ENCODE measurements at regions not wholly inside any gene's neighbourhood (a gene's known extent, or its start where the extent isn't known, plus 50 kb on each side); places are given as distances from the start of the nearest gene placed in this dataset.

DNA sequence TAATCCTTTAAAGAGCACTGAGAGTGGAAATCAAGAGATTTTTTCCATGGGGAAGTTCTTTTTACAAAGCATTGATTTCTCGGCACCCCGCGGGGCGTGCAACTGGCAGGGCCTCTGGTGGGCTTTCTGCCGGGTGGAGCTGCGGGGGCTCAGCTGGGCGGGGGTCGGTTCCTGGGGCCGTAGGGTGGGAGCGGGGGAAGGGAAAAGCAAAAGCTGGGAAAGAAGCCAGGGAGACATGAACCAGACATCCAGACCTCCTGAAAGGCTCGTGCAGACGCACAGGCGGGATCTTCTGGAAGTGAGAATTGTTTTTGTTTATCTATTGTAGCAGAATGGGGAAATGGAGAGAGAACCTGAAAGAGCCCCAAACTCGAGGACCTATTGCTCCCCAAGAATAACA is 235.2 kb downstream of the FAM72C start:
- TF ChIP-seq POLR2AphosphoS5 (IDR thresholded peaks at IDR 0.05; ENCODE audit: low read depth, low read length) (no peak), GATA2 (CRISPR knock-in tag; IDR thresholded peaks at IDR 0.05) (no peak), TAF1 (IDR thresholded peaks at IDR 0.05; ENCODE audit: borderline replicate concordance, low read depth, low read length) (no peak), NRF1 (IDR thresholded peaks at IDR 0.05; ENCODE audit: low read depth, low read length) (no peak), RAD21 (IDR thresholded peaks at IDR 0.05; ENCODE audit: low read length) (no peak), SIN3A (IDR thresholded peaks at IDR 0.05; ENCODE audit: borderline replicate concordance, low read depth, low read length) (no peak), CHD2 (IDR thresholded peaks at IDR 0.05; ENCODE audit: low read length, partially characterized antibody) (no peak)
- TF ChIP-seq, protein P1, sequence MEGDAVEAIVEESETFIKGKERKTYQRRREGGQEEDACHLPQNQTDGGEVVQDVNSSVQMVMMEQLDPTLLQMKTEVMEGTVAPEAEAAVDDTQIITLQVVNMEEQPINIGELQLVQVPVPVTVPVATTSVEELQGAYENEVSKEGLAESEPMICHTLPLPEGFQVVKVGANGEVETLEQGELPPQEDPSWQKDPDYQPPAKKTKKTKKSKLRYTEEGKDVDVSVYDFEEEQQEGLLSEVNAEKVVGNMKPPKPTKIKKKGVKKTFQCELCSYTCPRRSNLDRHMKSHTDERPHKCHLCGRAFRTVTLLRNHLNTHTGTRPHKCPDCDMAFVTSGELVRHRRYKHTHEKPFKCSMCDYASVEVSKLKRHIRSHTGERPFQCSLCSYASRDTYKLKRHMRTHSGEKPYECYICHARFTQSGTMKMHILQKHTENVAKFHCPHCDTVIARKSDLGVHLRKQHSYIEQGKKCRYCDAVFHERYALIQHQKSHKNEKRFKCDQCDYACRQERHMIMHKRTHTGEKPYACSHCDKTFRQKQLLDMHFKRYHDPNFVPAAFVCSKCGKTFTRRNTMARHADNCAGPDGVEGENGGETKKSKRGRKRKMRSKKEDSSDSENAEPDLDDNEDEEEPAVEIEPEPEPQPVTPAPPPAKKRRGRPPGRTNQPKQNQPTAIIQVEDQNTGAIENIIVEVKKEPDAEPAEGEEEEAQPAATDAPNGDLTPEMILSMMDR (IDR thresholded peaks at IDR 0.05) = no peak
- TF ChIP-seq, protein P2, sequence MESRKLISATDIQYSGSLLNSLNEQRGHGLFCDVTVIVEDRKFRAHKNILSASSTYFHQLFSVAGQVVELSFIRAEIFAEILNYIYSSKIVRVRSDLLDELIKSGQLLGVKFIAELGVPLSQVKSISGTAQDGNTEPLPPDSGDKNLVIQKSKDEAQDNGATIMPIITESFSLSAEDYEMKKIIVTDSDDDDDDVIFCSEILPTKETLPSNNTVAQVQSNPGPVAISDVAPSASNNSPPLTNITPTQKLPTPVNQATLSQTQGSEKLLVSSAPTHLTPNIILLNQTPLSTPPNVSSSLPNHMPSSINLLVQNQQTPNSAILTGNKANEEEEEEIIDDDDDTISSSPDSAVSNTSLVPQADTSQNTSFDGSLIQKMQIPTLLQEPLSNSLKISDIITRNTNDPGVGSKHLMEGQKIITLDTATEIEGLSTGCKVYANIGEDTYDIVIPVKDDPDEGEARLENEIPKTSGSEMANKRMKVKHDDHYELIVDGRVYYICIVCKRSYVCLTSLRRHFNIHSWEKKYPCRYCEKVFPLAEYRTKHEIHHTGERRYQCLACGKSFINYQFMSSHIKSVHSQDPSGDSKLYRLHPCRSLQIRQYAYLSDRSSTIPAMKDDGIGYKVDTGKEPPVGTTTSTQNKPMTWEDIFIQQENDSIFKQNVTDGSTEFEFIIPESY (IDR thresholded peaks at IDR 0.05; ENCODE audit: borderline replicate concordance, low read depth) = no peak
- TF ChIP-seq, protein P3, sequence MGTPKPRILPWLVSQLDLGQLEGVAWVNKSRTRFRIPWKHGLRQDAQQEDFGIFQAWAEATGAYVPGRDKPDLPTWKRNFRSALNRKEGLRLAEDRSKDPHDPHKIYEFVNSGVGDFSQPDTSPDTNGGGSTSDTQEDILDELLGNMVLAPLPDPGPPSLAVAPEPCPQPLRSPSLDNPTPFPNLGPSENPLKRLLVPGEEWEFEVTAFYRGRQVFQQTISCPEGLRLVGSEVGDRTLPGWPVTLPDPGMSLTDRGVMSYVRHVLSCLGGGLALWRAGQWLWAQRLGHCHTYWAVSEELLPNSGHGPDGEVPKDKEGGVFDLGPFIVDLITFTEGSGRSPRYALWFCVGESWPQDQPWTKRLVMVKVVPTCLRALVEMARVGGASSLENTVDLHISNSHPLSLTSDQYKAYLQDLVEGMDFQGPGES (IDR thresholded peaks at IDR 0.05; ENCODE audit: low read depth, low read length) = no peak
- TF ChIP-seq, protein P4, sequence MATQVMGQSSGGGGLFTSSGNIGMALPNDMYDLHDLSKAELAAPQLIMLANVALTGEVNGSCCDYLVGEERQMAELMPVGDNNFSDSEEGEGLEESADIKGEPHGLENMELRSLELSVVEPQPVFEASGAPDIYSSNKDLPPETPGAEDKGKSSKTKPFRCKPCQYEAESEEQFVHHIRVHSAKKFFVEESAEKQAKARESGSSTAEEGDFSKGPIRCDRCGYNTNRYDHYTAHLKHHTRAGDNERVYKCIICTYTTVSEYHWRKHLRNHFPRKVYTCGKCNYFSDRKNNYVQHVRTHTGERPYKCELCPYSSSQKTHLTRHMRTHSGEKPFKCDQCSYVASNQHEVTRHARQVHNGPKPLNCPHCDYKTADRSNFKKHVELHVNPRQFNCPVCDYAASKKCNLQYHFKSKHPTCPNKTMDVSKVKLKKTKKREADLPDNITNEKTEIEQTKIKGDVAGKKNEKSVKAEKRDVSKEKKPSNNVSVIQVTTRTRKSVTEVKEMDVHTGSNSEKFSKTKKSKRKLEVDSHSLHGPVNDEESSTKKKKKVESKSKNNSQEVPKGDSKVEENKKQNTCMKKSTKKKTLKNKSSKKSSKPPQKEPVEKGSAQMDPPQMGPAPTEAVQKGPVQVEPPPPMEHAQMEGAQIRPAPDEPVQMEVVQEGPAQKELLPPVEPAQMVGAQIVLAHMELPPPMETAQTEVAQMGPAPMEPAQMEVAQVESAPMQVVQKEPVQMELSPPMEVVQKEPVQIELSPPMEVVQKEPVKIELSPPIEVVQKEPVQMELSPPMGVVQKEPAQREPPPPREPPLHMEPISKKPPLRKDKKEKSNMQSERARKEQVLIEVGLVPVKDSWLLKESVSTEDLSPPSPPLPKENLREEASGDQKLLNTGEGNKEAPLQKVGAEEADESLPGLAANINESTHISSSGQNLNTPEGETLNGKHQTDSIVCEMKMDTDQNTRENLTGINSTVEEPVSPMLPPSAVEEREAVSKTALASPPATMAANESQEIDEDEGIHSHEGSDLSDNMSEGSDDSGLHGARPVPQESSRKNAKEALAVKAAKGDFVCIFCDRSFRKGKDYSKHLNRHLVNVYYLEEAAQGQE (IDR thresholded peaks at IDR 0.05; ENCODE audit: low read depth, low read length) = no peak
- TF ChIP-seq, protein P5, sequence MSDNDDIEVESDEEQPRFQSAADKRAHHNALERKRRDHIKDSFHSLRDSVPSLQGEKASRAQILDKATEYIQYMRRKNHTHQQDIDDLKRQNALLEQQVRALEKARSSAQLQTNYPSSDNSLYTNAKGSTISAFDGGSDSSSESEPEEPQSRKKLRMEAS (IDR thresholded peaks at IDR 0.05; ENCODE audit: low read depth) = no peak
